Ureter (tissue), 1 donor: ENCODE measurements at regions not wholly inside any gene's neighbourhood (a gene's known extent, or its start where the extent isn't known, plus 50 kb on each side); places are given as distances from the start of the nearest gene placed in this dataset.

ENCODE experiments used
- DNase-seq: peaks from one replicate; pipeline ENCODE4 v3.0.0-alpha.2; 2020; ENCODE audit warnings: low spot score
- donor health status: DM: yes; HTN: yes; CAD: no.

DNA sequence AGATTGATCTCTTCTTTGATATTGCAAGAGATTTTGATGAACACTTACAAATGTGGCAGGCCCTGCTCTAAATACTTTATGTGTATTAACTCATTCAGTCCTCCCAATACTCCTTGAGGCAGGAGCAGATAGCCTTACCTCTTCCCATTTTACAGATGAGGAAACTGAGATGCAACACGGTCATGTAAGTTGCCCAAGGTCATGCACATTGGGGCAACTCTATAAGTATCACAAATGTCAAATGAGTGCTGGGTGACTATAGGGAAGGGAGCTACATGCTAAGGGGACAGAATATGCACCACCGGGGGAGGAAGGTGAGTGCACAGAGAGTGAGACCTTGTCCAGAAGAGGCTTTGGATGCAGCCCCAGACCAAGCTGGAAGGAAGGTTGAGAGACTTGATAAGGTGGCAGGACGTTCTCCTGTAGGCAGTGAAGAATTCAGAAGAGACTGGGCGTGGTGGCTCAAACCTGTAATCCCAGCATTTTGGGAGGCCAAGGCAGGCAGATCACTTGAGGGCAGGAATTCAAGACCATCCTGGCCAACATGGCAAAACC is 132.3 kb upstream of the PWP1 start:
- DNase-seq = no peak

DNA sequence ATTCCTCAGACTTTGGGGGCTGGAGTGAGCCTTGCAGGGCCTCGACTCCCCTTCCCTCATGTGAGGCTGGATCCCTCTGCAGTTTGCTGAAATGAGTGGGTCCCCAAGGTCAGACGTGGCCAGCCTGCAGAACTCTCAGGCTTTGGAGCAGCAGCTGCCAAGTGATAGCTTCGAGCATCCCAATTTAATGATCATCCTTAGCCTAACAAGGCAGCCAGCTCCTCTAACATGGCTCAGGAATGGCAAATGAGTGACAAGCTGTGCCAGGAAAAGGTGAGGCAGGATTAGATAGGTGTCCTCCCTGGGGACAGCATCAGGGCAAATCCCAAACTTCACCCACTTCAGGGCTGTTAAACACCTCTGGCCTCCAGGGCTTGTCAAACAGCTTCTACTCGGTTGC is 130.7 kb upstream of the PWP1 start:
- no peak for DNase-seq

DNA sequence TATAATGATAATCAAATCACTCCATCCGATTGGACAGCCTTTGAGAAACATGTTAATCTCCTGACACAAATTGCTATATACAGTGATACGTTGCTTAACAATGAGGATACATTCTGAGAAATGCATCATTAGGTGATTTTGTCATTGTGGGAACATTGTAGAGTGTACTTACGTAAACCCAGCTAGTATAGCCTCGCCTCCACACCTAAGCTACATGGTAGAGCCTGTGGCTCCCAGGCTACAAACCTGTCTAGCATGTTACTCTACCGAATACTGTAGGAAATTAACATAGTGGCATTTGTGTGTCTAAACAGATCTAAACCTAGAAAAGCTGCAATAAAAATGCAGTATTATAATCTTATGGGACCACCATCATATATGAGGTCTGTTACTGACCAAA is 128.6 kb upstream of the PWP1 start:
- DNase-seq = no peak

DNA sequence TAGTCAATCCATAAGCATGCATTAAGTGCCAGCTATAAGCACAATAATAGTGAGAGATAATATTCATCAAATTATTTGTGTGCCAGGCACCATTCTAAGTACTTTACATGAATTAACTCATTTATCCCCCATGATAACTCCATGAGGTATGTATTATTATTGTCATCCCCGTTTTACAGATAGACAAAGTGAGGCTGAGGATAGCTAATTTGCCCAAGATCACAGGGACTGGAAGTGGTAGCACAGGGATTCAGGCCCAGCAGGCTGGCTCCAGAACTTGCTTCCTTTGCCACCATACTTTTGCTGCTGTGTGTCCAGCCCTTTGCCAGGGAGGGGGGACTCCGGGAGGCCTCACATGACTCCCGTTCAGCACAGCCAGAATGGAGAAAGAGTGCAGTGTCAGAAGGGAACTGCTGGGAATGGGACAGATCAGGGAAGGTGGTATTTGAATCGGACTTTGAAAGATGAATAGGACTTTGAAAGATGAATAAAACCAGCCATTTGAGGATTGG is 128.0 kb upstream of the PWP1 start:
- DNase-seq = no peak

DNA sequence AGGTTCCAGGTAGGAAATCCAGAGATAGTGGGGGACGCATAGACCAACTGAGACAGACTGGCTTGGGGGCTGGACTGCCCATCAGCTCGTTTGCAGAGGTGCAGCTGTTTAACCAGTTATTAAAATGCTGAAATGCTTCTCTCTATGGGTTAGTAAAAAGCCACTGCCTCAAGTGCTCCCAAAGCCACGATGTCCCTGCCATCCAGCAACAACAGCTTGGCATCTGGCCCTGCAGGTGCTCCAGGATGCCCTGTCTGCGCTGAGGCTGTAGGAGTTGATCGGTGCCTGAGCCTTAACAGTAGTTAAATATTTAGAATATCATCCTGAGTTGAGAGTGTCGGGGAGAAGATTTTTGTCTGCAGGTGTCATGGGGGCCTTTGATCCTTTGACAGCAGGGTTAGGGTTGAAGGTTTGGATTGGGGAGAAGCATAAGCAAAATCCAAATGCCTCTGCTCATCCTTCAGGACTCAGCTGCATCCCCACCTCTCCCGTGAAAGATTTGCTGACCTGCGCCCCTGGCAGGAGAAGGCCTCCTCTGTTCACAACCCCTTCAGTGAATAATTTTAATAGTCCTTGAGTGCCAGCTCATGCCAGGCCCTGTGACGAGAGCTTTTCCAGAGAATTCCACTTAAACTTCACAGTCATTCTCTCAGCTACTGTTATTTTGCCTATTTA is 127.3 kb upstream of the PWP1 start:
- DNase-seq = no peak

DNA sequence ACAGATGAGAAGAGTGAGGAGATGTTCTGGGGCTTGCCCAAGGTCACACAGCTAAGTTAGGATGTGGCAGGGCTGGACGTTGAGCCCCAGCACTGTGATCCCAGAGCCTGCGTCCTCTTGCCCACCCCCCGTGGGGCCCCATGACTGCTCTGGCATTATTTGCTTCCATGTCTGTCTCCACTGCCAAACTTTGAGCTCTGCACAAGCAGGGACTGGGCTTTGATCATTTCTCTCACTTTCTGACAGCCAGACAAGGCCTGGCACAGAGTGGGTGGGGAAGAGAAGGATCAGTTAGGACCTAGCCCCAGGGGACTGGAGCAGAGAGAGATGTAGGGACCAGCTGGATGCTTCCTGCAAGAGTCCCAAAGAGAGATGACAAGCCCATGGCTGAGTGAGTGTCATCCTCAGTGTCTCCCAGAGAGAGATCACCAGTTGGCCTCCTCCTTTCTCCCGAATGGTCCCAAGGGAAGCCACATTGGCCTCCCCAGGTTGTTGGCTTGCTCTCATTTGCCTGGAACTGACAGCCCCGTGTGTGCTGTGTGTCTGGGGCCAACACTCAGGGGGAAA is 126.7 kb upstream of the PWP1 start:
- no peak for DNase-seq

DNA sequence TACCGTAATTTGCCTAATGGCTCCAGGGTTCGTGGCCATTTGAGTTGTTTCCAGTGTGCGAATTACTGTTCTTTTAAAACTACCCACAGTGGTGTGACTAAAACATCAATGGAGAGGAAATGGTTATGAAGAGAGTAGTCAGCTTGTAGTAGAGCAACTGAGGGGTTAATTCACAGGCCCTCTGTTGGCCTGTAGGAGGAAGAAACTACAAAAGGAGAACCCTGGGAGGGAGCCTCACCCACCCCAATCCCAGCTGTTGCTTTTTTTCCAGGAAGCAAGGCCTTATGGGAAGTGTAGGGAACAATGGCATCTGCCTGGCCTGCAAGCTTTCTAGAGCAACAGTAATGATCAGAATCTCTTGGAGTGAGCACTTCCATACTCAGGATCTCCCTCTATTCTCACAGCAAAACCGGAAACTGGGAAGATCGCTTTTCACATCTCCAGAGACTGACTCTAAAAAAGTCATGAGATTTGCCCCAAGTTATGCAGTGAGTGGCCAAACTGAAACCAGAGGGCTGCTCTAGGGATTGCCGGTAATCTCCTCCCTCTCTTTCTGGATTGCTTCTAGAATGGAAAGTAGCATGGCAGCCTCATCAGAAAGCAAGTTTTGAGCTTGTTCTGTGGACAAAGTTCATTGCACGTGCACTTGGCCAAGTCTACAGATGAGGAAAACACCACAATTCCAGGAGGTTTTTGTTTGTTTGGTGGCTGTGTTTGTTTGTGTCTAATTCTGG is 125.3 kb upstream of the PWP1 start:
- no peak for DNase-seq

DNA sequence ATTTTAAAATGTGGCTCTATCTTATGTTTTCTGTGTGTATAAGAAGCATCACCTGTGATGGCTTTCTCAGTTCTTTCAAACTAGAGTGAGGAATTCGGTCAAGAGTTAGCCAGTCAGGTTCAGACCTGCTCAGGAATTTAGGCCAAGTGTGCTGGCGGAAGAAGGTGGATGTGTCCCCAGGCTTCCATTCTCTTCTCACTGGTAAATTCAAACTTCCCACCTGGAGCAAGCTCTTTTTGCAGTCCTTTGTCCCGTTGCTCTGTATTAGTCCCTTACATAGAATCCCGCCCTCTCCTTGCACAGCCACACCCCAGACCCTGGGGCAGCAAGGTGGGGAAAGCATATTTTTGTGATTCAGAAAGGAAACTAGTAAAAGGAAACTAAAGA is 124.7 kb upstream of the PWP1 start:
- DNase-seq = no peak

DNA sequence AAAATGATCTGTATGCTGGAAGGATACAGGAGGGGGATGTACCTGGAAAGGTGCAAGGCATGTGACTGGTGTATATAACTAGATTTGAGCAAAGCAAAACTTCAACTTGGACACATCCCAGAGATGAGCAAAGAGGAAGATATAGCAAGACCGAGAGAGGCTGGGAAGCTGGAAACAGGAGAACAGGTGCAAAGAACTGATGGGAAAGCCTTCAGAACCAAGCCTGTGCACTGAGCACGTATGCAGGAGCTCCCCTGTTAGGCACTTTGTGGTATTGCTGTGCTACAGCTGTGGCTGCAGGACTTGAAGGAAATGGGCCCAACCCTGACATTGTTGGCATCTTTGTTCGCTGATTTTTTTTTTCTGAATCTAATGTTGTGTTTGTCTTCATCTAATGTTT is 120.7 kb upstream of the PWP1 start:
- no peak for DNase-seq

DNA sequence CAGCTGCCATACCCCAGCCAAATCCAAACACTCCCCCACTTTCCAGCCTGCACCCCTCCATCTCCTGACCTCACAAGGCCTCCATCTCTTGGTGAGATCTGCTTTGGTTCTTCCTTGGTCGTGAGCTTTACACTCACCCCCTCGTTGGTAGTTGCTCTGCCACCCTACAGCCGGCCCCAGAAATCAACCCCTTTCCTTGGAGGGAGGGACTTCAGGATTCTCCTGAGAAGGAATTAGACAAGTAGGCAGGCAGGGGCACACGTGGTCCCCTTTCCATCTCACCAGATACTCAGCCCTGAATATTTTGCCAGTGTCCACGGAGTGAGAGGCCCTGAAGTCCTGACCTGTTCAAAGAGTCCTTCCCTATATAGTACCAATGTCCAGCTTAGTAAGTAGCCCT is 120.0 kb upstream of the PWP1 start:
- DNase-seq = no peak

DNA sequence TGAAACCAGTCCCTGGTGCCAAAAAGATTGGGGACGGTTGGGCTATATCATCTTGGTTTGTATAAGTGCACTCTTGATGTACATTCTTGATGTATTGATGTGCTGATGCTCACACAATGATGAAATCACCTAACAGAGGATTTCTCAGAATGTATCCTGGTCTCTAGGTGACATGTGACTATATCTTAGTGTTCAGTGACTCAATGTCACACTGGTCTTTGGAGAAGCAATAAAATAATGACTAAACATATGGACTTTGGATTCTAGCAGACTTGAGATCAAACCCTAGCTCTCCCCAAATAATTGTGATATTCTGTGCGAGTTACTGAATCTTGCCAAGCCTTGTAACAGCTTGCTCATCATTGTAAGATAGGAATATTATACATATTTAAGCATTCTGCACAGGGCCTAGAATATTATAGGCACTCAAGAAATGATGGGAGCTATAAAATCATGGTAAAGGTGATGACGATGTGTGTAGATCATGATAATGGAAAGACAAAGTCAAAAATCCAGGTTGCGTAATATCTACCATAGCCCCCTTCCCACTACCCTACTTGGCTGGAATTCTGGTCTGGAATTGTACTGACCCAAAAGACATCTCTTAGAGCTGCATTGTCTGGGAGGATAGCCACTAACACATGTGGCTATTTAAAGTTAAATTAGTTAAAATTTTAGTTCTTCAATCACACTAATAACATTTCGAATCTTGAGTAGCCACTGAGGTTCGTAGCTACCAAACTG is 117.6 kb upstream of the PWP1 start:
- DNase-seq = no peak

DNA sequence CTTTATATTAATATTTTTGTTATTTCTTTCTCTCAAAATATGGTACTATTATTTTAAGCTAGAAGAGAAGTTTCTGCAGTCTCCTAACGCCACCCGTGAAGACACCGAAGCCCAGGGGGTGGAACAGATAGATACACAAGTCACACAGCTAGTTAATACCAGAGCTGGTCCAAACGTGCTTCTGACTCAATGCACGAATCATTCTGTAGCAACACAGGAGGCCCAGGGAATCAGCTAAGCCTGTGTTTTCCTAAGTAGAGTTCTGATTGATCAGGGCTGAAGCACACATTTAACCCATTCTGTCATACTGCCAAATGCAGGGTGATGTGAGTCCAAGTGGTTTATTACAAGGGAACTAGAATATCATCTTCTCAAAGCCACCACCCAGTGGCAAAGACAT is 116.9 kb upstream of the PWP1 start:
- DNase-seq = no peak

DNA sequence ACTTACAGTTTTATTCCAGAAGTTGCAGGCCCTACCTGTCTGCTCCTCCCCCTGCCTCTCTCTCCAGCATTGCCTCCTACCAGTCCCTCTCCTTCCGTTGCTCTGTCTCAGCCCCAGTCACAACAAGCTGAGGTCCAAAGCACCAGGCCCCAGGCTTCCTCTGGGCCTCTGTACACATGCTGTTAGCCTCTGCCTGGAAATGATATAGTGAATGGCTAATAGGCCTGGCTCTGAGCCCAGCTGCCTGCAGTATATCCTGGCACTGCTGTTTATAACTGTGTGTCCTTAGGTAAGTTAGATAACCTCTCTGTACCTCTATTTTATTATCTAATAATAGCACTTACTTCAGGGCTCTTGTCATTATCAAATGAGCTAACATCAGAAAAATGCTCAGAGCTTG is 114.9 kb upstream of the PWP1 start:
- no peak for DNase-seq

DNA sequence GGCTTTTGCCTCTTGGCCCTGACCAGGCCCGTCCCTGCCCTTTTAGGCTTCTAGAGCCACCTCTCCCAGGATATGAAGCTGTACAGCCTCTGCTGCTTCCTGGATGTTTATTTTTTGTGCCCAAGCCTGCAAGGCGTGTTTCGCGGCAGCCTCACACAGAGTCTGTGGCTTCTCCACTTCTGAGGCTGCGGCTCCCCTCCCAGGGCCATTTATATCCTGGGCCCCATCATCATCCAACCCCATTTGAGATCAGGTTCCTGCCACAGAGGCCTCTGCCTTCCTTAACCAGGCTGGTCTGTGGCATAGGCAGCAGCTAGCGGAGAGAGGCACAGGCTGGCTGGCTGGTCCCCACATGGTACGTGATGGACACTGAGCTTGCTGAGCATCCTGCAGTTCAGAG is 114.1 kb upstream of the PWP1 start:
- DNase-seq = no peak

DNA sequence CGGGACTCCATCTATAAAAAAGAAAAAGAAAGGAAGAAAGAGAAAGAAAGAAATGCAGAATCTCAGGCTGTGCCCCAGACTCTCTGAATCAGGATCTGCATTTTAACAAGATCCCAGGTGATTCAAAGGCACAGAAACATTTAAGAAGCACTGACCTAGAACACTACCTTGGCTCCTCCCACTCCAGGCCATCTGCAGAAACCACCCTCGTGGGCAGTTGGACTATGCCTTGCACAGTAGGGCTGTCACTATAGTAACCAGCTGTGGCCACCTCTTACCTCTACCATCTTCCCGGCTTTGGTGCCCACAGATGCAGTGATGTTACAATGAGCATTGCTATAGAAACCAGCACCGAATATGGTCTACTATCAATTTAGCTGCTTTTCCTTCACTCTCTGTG is 110.9 kb upstream of the PWP1 start:
- no peak for DNase-seq

DNA sequence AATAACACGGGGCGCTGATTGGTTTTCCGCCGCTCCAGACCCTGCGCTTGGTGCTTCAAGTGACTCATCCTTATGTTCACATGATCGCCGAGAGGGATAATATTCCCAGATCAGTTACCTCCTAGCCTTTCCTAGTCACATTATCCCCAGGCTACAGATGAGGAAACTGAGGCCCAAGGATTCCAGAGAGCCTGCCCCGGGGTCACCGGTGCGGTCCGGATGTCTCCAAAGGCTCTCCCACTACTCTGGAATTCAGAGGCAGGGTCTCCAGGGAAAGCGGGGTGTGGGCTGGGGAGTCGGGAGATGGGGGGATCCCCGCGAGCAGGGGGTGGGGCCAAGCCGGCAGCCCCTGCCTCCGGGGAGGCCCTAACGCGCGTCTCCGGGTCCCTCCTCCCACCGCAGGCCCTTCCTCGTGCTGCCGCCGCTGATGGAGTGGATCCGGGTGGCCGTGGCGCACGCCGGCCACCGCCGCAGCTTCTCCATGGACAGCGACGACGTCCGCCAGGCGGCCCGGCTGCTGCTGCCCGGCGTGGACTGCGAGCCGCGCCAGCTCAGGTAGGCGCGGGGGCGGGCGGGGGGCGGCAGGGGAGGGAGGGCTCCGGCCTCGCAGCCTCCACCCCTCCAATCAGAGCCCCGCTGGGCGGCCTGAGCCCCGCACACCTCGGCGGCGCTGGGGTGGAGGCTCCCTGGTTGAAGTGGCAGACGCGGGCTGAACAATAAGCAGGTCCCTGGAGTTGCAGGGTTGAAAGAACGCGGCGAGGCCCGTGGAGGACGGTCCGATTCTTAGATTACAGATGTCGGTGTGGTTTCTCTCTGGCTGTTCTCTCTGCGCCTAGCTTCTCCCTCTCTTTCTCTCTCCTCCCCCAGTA is 104.6 kb upstream of the PWP1 start:
- no peak for DNase-seq

DNA sequence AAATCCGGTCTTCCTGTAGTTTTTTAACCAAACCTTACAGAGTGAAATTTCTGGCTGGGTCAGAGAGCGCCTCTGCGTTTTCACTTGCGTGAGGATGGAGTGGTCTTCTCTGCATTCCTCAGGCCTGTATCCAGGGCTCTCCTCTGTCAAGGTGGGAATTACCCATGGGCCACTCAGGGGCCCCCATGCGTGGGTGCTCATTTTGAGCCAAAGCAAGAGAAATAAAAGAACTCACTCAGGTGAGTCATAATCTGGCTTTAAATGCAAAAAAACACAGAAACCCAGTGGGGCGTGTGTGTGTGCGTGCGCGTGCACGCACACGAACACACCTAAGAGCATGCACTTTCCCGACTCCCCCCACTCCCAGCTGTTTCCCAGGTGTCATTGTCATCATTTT is 104.0 kb upstream of the PWP1 start:
- DNase-seq = no peak

DNA sequence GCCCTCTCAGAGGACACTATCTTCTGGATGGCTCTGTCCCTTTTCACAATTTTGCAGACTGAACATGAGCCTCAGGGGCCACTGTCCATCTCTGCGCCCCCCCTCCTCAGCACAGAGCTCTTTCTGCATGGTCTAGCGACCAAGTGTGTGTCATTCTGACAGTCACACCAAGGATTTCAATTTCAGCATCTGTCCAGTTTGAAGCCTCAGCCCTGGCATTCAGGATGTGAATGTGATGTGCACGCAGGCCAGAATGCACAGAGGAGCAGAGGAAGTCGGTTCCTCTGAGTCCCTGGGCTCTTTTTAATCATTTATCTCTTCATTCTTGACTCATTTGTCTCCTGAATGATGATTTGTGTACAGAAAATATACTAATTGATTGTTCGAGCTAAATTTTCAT is 102.0 kb upstream of the PWP1 start:
- no peak for DNase-seq

DNA sequence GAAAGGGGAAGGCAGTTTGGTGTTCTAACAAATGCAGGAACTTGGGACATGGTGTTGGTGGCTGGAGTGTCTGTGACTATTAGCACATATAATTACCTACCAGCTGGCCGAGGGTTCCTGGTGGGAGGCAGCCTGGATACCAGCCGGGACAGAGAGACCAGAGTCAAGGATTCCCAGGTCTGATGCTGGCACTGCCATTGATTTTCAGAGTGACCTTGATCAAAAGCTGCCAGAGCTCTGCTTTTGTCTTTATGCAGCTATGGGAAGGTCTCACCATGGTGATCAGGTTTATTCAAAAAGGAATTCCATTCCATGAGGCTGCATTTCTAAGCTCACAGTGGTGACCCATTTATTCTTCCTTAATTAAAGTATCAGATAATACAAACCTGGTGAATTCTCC is 101.0 kb upstream of the PWP1 start:
- DNase-seq = no peak

DNA sequence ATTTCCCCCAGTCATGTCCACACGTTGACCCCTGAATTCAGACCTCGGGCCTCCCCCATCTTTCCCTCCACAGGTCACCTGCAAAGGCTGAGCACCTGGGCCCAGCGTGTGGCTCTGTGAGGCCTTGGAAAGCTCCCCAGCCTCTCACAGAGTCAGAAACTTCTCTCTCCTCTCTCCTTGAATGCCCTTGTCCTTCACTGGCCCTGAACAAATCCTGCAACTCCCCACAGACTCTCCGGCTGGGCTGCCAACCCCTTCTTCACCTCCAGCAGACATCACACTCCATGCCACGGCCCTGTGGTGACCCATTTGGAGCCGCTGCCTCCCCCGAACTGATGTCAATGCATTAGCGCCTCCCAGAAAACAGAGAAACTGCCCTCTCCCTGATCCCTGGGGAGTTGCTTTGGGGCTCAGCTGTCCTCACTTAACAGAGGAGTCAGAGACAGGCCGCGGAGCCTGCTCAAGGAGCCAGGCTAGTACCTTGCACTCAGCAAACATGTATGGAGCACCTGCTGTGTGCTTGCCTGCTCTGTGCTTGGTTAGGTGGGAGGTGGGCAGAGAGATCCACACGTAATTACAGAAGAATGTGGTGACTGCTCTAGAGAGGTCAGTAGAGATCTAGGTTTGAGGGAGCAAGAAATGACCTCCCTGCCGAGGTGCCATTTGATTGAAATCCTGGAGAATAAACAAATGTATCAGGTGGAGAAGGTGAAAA is 99.2 kb upstream of the PWP1 start:
- DNase-seq = no peak

DNA sequence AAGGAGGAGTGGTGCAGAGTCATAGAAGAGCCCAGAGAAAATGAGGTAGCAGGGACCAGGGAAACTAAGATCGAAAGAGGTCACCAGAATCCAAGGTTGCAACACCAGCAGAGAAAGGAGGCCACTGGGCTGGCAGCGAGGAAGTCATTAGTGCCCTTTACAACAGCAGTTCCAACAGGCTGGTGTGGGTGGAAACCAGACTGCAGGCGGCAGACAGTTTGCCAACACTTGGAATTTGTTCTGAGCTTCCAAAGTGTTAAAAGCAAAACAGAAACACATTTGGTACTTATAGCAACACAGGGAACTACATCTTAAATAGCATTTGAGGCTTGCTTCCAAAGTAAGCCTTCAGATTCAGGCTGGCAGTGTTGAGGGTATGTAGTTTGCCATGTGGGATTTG is 95.2 kb upstream of the PWP1 start:
- no peak for DNase-seq
